ENCODE measurements at regions not wholly inside any gene's neighbourhood (a gene's known extent, or its start where the extent isn't known, plus 50 kb on each side); places are given as distances from the start of the nearest gene placed in this dataset.

GRCh38 chr9:79501546-79501945 is 70.2 kb upstream of the TLE4 start:
- BruUV-seq (replicated peaks), result no TSS peak
- ChIA-PET POLR2A (ENCODE audit: low non-redundant PET) (no interaction called here), CTCF (no interaction called here)
- Histone ChIP-seq H3K9me3 (ENCODE audit: low read depth, low read length, poor library complexity, severe bottlenecking) (no peaks in the 10 kb centered on the region), H3K27ac (ENCODE audit: low read depth, low read length, poor library complexity, severe bottlenecking) (no peak overlapping the region), H3K36me3 (ENCODE audit: insufficient read depth, low read length, poor library complexity, severe bottlenecking) (no peaks in the 10 kb centered on the region), H3K27me3 (replicated peaks; ENCODE audit: insufficient read depth, low read depth, low read length, poor library complexity) (no peaks in the 10 kb centered on the region), H3K4me3 (ENCODE audit: low read depth, low read length, poor library complexity, severe bottlenecking) (no peak overlapping the region), H3K4me1 (ENCODE audit: insufficient read depth, low read length, poor library complexity, severe bottlenecking) (no peaks in the 10 kb centered on the region)
- no peak for TF ChIP-seq EZH2 (IDR thresholded peaks at IDR 0.05; ENCODE audit: borderline replicate concordance, low read depth, low read length, poor library complexity, severe bottlenecking)
- TF ChIP-seq CTCF (conservative IDR thresholded peaks at IDR 0.05; ENCODE audit: low read depth, low read length), result no peak
- DNase-seq (ENCODE audit: low spot score), result no peak
- intact Hi-C loops (cut with micrococcal nuclease; ENCODE audit: unreplicated experiment), result no loop called here

- TF ChIP-seq EZH2 (IDR thresholded peaks at IDR 0.05; ENCODE audit: borderline replicate concordance, low read depth, low read length, poor library complexity, severe bottlenecking), result no peak
- TF ChIP-seq CTCF (conservative IDR thresholded peaks at IDR 0.05; ENCODE audit: low read depth, low read length), result no peak
- Histone ChIP-seq H3K4me1 (ENCODE audit: insufficient read depth, low read length, poor library complexity, severe bottlenecking) (no peaks in the 10 kb centered on the region), H3K4me3 (ENCODE audit: low read depth, low read length, poor library complexity, severe bottlenecking) (no peak overlapping the region), H3K9me3 (ENCODE audit: low read depth, low read length, poor library complexity, severe bottlenecking) (no peaks in the 10 kb centered on the region), H3K27ac (ENCODE audit: low read depth, low read length, poor library complexity, severe bottlenecking) (no peak overlapping the region), H3K27me3 (replicated peaks; ENCODE audit: insufficient read depth, low read depth, low read length, poor library complexity) (peaks cover 4% of the 10 kb centered on the region), H3K36me3 (ENCODE audit: insufficient read depth, low read length, poor library complexity, severe bottlenecking) (no peaks in the 10 kb centered on the region)
- DNase-seq (ENCODE audit: low spot score), result no peak
- BruUV-seq (replicated peaks), result no TSS peak
- ChIA-PET CTCF (no interaction called here), POLR2A (ENCODE audit: low non-redundant PET) (no interaction called here)
- intact Hi-C loops (cut with micrococcal nuclease; ENCODE audit: unreplicated experiment), result no loop called here
Measured at GRCh38 chr9:79507801-79508200, 64.0 kb upstream of the TLE4 start.

- peaks cover 4% of the 10 kb centered on the region for H3K27me3 ChIP-seq (replicated peaks; ENCODE audit: insufficient read depth, low read depth, low read length, poor library complexity)
- H3K4me3 ChIP-seq (ENCODE audit: low read depth, low read length, poor library complexity, severe bottlenecking), result no peak overlapping the region
- H3K27ac ChIP-seq (ENCODE audit: low read depth, low read length, poor library complexity, severe bottlenecking), result no peak overlapping the region
- no peak for DNase-seq (ENCODE audit: low spot score)
- CTCF ChIA-PET, result no interaction called here
- no peaks in the 10 kb centered on the region for H3K4me1 ChIP-seq (ENCODE audit: insufficient read depth, low read length, poor library complexity, severe bottlenecking)
- H3K36me3 ChIP-seq (ENCODE audit: insufficient read depth, low read length, poor library complexity, severe bottlenecking), result no peaks in the 10 kb centered on the region
- intact Hi-C loops (cut with micrococcal nuclease; ENCODE audit: unreplicated experiment), result no loop called here
- POLR2A ChIA-PET (ENCODE audit: low non-redundant PET), result no interaction called here
- TF ChIP-seq EZH2 (IDR thresholded peaks at IDR 0.05; ENCODE audit: borderline replicate concordance, low read depth, low read length, poor library complexity, severe bottlenecking), result no peak
- TF ChIP-seq CTCF (conservative IDR thresholded peaks at IDR 0.05; ENCODE audit: low read depth, low read length), result no peak
- no peaks in the 10 kb centered on the region for H3K9me3 ChIP-seq (ENCODE audit: low read depth, low read length, poor library complexity, severe bottlenecking)
- no TSS peak for BruUV-seq (replicated peaks)
Measured at GRCh38 chr9:79512251-79512650, 59.5 kb upstream of the TLE4 start.

Data from A673 (cell line).